ENCODE measurements at regions not wholly inside any gene's neighbourhood (a gene's known extent, or its start where the extent isn't known, plus 50 kb on each side); places are given as distances from the start of the nearest gene placed in this dataset.

DNA sequence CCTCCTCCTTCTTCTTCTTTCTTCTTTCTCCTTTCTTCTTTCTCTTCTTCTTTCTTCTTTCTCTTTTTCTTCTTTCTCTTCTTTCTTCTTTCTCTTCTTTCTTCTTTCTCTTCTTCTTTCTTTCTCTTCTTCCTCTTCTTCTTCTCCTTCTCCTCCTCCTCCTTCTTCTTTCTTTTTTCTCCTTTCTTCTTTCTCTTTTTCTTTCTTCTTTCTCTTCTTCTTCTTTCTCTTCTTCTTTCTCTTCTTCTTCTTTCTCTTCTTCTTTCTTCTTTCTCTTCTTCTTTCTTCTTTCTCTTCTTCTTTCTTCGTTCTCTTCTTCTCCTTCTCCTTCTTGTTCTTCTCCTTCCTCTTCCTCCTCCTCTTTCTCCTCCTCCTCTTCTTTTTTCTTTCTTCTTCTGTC, 1230.7 kb upstream of the USP15 start (continued):
- TF ChIP-seq EZH2 (IDR thresholded peaks at IDR 0.05; ENCODE audit: low read depth, low read length, severe bottlenecking) = no peak

DNA sequence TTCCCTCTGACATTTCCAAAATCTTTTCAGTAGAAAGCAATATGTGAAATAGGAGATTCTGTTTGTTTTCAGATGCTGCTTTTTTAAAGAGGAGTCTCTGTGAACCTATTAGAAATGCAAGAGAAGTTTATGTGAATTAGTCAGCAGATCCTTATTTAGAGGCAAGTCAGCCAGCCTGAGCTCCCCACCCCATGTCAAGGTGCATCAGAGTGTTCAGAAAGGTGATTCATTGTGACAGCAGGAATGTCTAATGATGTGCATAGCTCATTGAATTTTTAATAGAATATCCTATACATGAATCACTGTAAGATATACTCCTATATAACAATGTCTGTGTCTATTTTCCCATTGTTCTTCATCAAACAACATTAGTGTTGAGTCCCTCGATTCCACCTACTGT, 1222.4 kb upstream of the USP15 start:
- Histone ChIP-seq H3K79me2 (ENCODE audit: control insufficient read depth in 1 of 2, insufficient read depth in 2 of 2, low read length in 2 of 2) (no peaks in the 10 kb centered on the region), H3K4me1 (replicated peaks in 1 of 4; ENCODE audit: control insufficient read depth in 3 of 4, insufficient read depth in 4 of 4, low read length in 3 of 4) (no peaks in the 10 kb centered on the region), H4K91ac (replicated peaks; ENCODE audit: insufficient read length, low read length) (no peak overlapping the region), H3K36me3 (ENCODE audit: control insufficient read depth in 2 of 4, insufficient read depth in 4 of 4, low read length in 3 of 4) (no peaks in the 10 kb centered on the region), H3K23me2 (ENCODE audit: low read depth, low read length) (no peaks in the 10 kb centered on the region), H3K27ac (ENCODE audit: low read depth, low read length) (no peak overlapping the region), H2AK5ac (ENCODE audit: low read depth, low read length) (no peak overlapping the region), H2AFZ (ENCODE audit: low read length) (no peak overlapping the region), H3K9me3 (ENCODE audit: insufficient read depth in 2 of 2, low read depth in 1 of 2, low read length in 1 of 2) (no peaks in the 10 kb centered on the region), H3K56ac (replicated peaks; ENCODE audit: insufficient read length, low read depth, low read length) (no peak overlapping the region), H4K8ac (ENCODE audit: extremely low read depth, insufficient read depth, low read length) (no peak overlapping the region), H2BK15ac (ENCODE audit: low read length) (no peak overlapping the region), H2BK20ac (ENCODE audit: low read length) (no peak overlapping the region), H3K18ac (ENCODE audit: extremely low read depth, low read length) (no peak overlapping the region), H3K79me1 (ENCODE audit: low read depth, low read length) (no peaks in the 10 kb centered on the region), H3K4me2 (ENCODE audit: insufficient read depth in 1 of 2, low read depth in 2 of 2, low read length in 2 of 2) (no peak overlapping the region), H3K14ac (ENCODE audit: insufficient read length) (no peak overlapping the region), H2BK12ac (ENCODE audit: low read depth, low read length) (no peak overlapping the region), H2BK120ac (replicated peaks; ENCODE audit: low read depth, low read length) (no peak overlapping the region), H3K27me3 (replicated peaks in 1 of 4; ENCODE audit: control insufficient read depth in 3 of 4, extremely low read depth in 1 of 4, insufficient read depth in 3 of 4, low read length in 3 of 4) (no peaks in the 10 kb centered on the region), H2BK5ac (ENCODE audit: low read depth, low read length) (no peak overlapping the region), H3K23ac (ENCODE audit: insufficient read length) (no peak overlapping the region), H4K20me1 (replicated peaks in 1 of 2; ENCODE audit: control insufficient read depth in 1 of 2, insufficient read depth in 2 of 2, low read length in 2 of 2) (no peaks in the 10 kb centered on the region), H4K5ac (ENCODE audit: insufficient read length, low read depth, low read length) (no peak overlapping the region), H3K4ac (replicated peaks; ENCODE audit: insufficient read length, low read depth, low read length) (no peak overlapping the region), H3K4me3 (ENCODE audit: extremely low read depth in 1 of 4, insufficient read depth in 2 of 4, low read depth in 3 of 4, low read length in 4 of 4) (no peak overlapping the region), H3K9ac (replicated peaks in 1 of 4; ENCODE audit: extremely low read depth in 1 of 4, low read depth in 3 of 4, low read length in 3 of 4) (no peak overlapping the region)
- CTCF ChIA-PET (ENCODE audit: partially characterized antibody) = no interaction called here
- WGBS, 2 experiments (ENCODE audit: extremely low coverage in 1 of 2, insufficient coverage in 1 of 2, insufficient read length in 1 of 2, insufficient replicate concordance in 2 of 2, low coverage in 1 of 2, low lambda C conversion rate in 2 of 2, missing lambda C conversion rate in 1 of 2) = 100% methylated on average over 1 of the region's 1 CpG; no CpG with 5 or more reads in 1 of the 2 experiments
- FAIRE-seq = no peak
- DNase-seq (ENCODE audit: low read depth in 1 of 2, low spot score in 2 of 2) = no peak
- POLR2A ChIA-PET (ENCODE audit: partially characterized antibody) = no interaction called here
- TF ChIP-seq RNF2 (IDR thresholded peaks at IDR 0.05; ENCODE audit: borderline replicate concordance, low read depth, low read length, missing control alignments, poor library complexity, severe bottlenecking) = no peak
- no peak for TF ChIP-seq PHF8 (conservative IDR thresholded peaks at IDR 0.05; ENCODE audit: low read depth, low read length)
- no peak for TF ChIP-seq HDAC2 (IDR thresholded peaks at IDR 0.05; ENCODE audit: borderline replicate concordance in 1 of 2, low read depth in 2 of 2, low read length in 2 of 2)
- TF ChIP-seq, protein P1, sequence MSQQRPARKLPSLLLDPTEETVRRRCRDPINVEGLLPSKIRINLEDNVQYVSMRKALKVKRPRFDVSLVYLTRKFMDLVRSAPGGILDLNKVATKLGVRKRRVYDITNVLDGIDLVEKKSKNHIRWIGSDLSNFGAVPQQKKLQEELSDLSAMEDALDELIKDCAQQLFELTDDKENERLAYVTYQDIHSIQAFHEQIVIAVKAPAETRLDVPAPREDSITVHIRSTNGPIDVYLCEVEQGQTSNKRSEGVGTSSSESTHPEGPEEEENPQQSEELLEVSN (IDR thresholded peaks at IDR 0.05) = no peak
- TF ChIP-seq SP4 (IDR thresholded peaks at IDR 0.05; ENCODE audit: low read length) = no peak
- no peak for TF ChIP-seq RFX5 (IDR thresholded peaks at IDR 0.05; ENCODE audit: borderline replicate concordance, low read depth, low read length)
- no peak for TF ChIP-seq SP2 (IDR thresholded peaks at IDR 0.05; ENCODE audit: low read length)
- no peak for TF ChIP-seq TAF7 (optimal IDR thresholded peaks at IDR 0.05; ENCODE audit: borderline replicate concordance, low read depth, low read length)
- TF ChIP-seq ZNF274 (IDR thresholded peaks at IDR 0.05; ENCODE audit: borderline replicate concordance, extremely low read depth, low read length) = no peak
- TF ChIP-seq TBP (IDR thresholded peaks at IDR 0.05; ENCODE audit: low read depth, low read length) = no peak
- TF ChIP-seq HDAC6 (IDR thresholded peaks at IDR 0.05; ENCODE audit: low read depth, low read length) = no peak
